Panc1 (cell line): ENCODE measurements at regions not wholly inside any gene's neighbourhood (a gene's known extent, or its start where the extent isn't known, plus 50 kb on each side); places are given as distances from the start of the nearest gene placed in this dataset.

ENCODE experiments used
- ATAC-seq: fragments of 200-7000 bp; cut with Tn5 transposase; 2 replicates; pipeline ENCODE4 v1.9.1; 2020; ENCODE audit warnings: mild to moderate bottlenecking, moderate library complexity
- BruUV-seq: library from RNA; stranded (reverse); fragments of 400-500 nt; replicated peaks from 2 replicates; lab custom pipeline; 2021; lab: Mats Ljungman, UMichigan
- CTCF ChIA-PET: fragments of 300-600 bp; sonication (Branson Sonifier 250); formaldehyde crosslinking; loops from one replicate; lab custom pipeline; 2022; ENCODE audit warnings: antibody characterized with exemption; lab: Charles Lee
- POLR2A ChIA-PET: fragments of 300-600 bp; sonication (Branson Sonifier 250); formaldehyde crosslinking; loops from one replicate; lab custom pipeline; 2022; ENCODE audit warnings: antibody characterized with exemption; lab: Charles Lee
- DNase-seq: peaks from one replicate; pipeline ENCODE4 v3.0.0-alpha.2; 2010; ENCODE audit warnings: low read depth, low spot score
- H3K27ac ChIP-seq: 2 replicates; pipeline ENCODE4 v1.5.1; 2011; ENCODE audit warnings: mild to moderate bottlenecking, low read length, inconsistent platforms
- H3K27me3 ChIP-seq: fragments of 200-500 bp; sonication (Bioruptor generic); 2 replicates; pipeline ENCODE4 v1.6.0; 2014; ENCODE audit warnings: low read length, inconsistent platforms; ENCODE audit not compliant: control insufficient read depth, insufficient read depth
- H3K36me3 ChIP-seq: fragments of 200-500 bp; sonication (Bioruptor generic); 2 replicates; pipeline ENCODE4 v1.5.1; 2014; ENCODE audit warnings: inconsistent platforms, mild to moderate bottlenecking, low read length, moderate library complexity; ENCODE audit not compliant: control insufficient read depth, insufficient read depth
- H3K4me1 ChIP-seq: 2 replicates; pipeline ENCODE4 v1.5.1; 2011; ENCODE audit warnings: inconsistent platforms, mild to moderate bottlenecking, low read length, moderate library complexity; ENCODE audit not compliant: control insufficient read depth, insufficient read depth
- H3K4me3 ChIP-seq, 2 experiments: 2 replicates each; pipeline ENCODE4 v1.5.1; 2011 to 2012; ENCODE audit warnings: low read depth in 2 of 2, low read length in 2 of 2, mild to moderate bottlenecking in 2 of 2, inconsistent platforms in 1 of 2, moderate library complexity in 1 of 2
- H3K9me3 ChIP-seq: fragments of 200-500 bp; sonication (Bioruptor generic); 2 replicates; pipeline ENCODE4 v1.5.1; 2014; ENCODE audit warnings: low read depth, mild to moderate bottlenecking, inconsistent platforms, low read length, moderate library complexity; ENCODE audit not compliant: control insufficient read depth, insufficient read depth
- CTCF ChIP-seq: fragments of 450-650 bp; IDR thresholded peaks from 2 replicates; pipeline ENCODE4 v1.5.1; 2017; ENCODE audit warnings: mild to moderate bottlenecking
- POLR2AphosphoS5 ChIP-seq: IDR thresholded peaks from 2 replicates; pipeline ENCODE4 v1.6.1; 2012; ENCODE audit warnings: mild to moderate bottlenecking, low read depth, low read length, moderate library complexity
- REST ChIP-seq, 2 experiments: IDR thresholded peaks; 2 replicates each; pipeline ENCODE4 v1.6.1; 2011 to 2012; ENCODE audit warnings: low read depth in 2 of 2, control low read depth in 1 of 2, low read length in 1 of 2, mild to moderate bottlenecking in 1 of 2, moderate library complexity in 1 of 2; ENCODE audit not compliant: insufficient read depth in 1 of 2
- SIN3A ChIP-seq: IDR thresholded peaks from 2 replicates; pipeline ENCODE4 v1.6.1; 2012; ENCODE audit warnings: low read depth, mild to moderate bottlenecking, low read length, moderate library complexity, borderline replicate concordance; ENCODE audit not compliant: insufficient read depth
- TCF7L2 ChIP-seq: IDR thresholded peaks from 2 replicates; pipeline ENCODE4 v1.6.1; 2011; ENCODE audit warnings: mild to moderate bottlenecking, low read depth, low read length, inconsistent platforms
- in situ Hi-C: cut with HindIII; loops from 2 replicates; pipeline ENCODE4 v1.10.0; 2016; ENCODE audit warnings: low sequenced_read_pairs, low pct_unique_long_range_greater_than_20kb
- intact Hi-C: fragments of 100-400 bp; cut with micrococcal nuclease; formaldehyde crosslinking; loops from one replicate; pipeline ENCODE4 v1.10.0; 2022; ENCODE audit not compliant: unreplicated experiment

GRCh38 chr13:79915114-79915811 is 425.7 kb downstream of the SPRY2 start:
- TF ChIP-seq REST (IDR thresholded peaks at IDR 0.05; ENCODE audit: insufficient read depth in 1 of 2, low read depth in 2 of 2, low read length in 1 of 2), result no peak
- no peak for TF ChIP-seq CTCF
- no peak for TF ChIP-seq POLR2AphosphoS5
- TF ChIP-seq SIN3A, result no peak
- no peak for TF ChIP-seq TCF7L2
- peaks cover 9% of the 10 kb centered on the region for H3K4me1 ChIP-seq
- H3K27ac ChIP-seq, result no peak overlapping the region; the same call in 1 of the 2 replicates
- no TSS peak for BruUV-seq
- no peak for DNase-seq
- H3K36me3 ChIP-seq, result no peaks in the 10 kb centered on the region
- ChIA-PET CTCF (no interaction called here), POLR2A (no interaction called here)
- intact Hi-C loops, result no loop called here
- in situ Hi-C loops, result no loop called here
- H3K4me3 ChIP-seq, result no peak overlapping the region
- ATAC-seq, result no peak
- no peaks in the 10 kb centered on the region for H3K9me3 ChIP-seq
- H3K27me3 ChIP-seq, result no peaks in the 10 kb centered on the region

- no peak for ATAC-seq
- in situ Hi-C loops, result no loop called here
- no peak for DNase-seq
- POLR2A ChIA-PET, result no interaction called here
- Histone ChIP-seq H3K9me3 (no peaks in the 10 kb centered on the region), H3K4me3 (no peak overlapping the region), H3K36me3 (no peaks in the 10 kb centered on the region), H3K27me3 (no peaks in the 10 kb centered on the region), H3K4me1 (no peaks in the 10 kb centered on the region; the same call in 1 of the 2 replicates), H3K27ac (no peak overlapping the region)
- CTCF ChIA-PET, result no interaction called here
- intact Hi-C loops, result no loop called here
- no peak for TF ChIP-seq TCF7L2
- no peak for TF ChIP-seq REST (IDR thresholded peaks at IDR 0.05; ENCODE audit: insufficient read depth in 1 of 2, low read depth in 2 of 2, low read length in 1 of 2)
- no peak for TF ChIP-seq SIN3A
- TF ChIP-seq POLR2AphosphoS5, result no peak
- TF ChIP-seq CTCF, result no peak
- no TSS peak for BruUV-seq
Measured at GRCh38 chr13:79913141-79913827, 427.6 kb downstream of the SPRY2 start.
